Mesendoderm (in vitro differentiated cells): ENCODE measurements at regions not wholly inside any gene's neighbourhood (a gene's known extent, or its start where the extent isn't known, plus 50 kb on each side); places are given as distances from the start of the nearest gene placed in this dataset.

Experiments
- DNase-seq: peaks from one replicate; pipeline ENCODE4 v3.0.0; 2013
- H2AK5ac ChIP-seq: 2 replicates; pipeline ENCODE4 v1.6.1; 2013; ENCODE audit warnings: low read length, inconsistent platforms
- H2BK120ac ChIP-seq: 2 replicates; pipeline ENCODE4 v1.6.1; 2013; ENCODE audit warnings: low read depth, mild to moderate bottlenecking, low read length, moderate library complexity, mixed read lengths
- H2BK15ac ChIP-seq: replicated peaks from 2 replicates; pipeline ENCODE4 v1.6.1; 2013; ENCODE audit warnings: low read depth, mild to moderate bottlenecking, moderate library complexity
- H2BK5ac ChIP-seq: 2 replicates; pipeline ENCODE4 v1.6.1; 2013; ENCODE audit warnings: low read length, inconsistent platforms
- H3K18ac ChIP-seq: 2 replicates; pipeline ENCODE4 v1.6.1; 2013; ENCODE audit warnings: mild to moderate bottlenecking, low read length, mixed read lengths
- H3K23ac ChIP-seq: one replicate; pipeline ENCODE4 v1.6.1; 2013; ENCODE audit warnings: low read length
- H3K27ac ChIP-seq: 2 replicates; pipeline ENCODE4 v1.5.1; 2013; ENCODE audit warnings: low read depth, mild to moderate bottlenecking, inconsistent platforms, low read length, moderate library complexity
- H3K27me3 ChIP-seq: 2 replicates; pipeline ENCODE4 v1.6.1; 2013; ENCODE audit warnings: low read length, control low read depth, mild to moderate bottlenecking, inconsistent platforms; ENCODE audit not compliant: insufficient read depth, poor library complexity
- H3K36me3 ChIP-seq: 2 replicates; pipeline ENCODE4 v1.6.1; 2013; ENCODE audit warnings: low read length, inconsistent platforms; ENCODE audit not compliant: control insufficient read depth, insufficient read depth
- H3K4ac ChIP-seq: one replicate; pipeline ENCODE4 v1.6.1; 2013; ENCODE audit warnings: low read depth, mild to moderate bottlenecking, low read length, moderate library complexity
- H3K4me1 ChIP-seq: 2 replicates; pipeline ENCODE4 v1.6.1; 2013; ENCODE audit warnings: low read depth, low read length, inconsistent platforms; ENCODE audit not compliant: control insufficient read depth
- H3K4me2 ChIP-seq: 2 replicates; pipeline ENCODE4 v1.6.1; 2013; ENCODE audit warnings: low read length
- H3K4me3 ChIP-seq: 2 replicates; pipeline ENCODE4 v1.5.1; 2013; ENCODE audit warnings: mild to moderate bottlenecking, low read length
- H3K56ac ChIP-seq: one replicate; pipeline ENCODE4 v1.6.1; 2013; ENCODE audit warnings: low read length
- H3K79me1 ChIP-seq: 2 replicates; pipeline ENCODE4 v1.6.1; 2013; ENCODE audit warnings: low read length, inconsistent platforms
- H3K79me2 ChIP-seq: 2 replicates; pipeline ENCODE4 v1.6.1; 2013; ENCODE audit warnings: mild to moderate bottlenecking, low read length; ENCODE audit not compliant: control insufficient read depth, insufficient read depth
- H3K9ac ChIP-seq: 2 replicates; pipeline ENCODE4 v1.6.1; 2013; ENCODE audit warnings: low read length, inconsistent platforms
- H4K5ac ChIP-seq: one replicate; pipeline ENCODE4 v1.6.1; 2013; ENCODE audit warnings: low read length
- H4K8ac ChIP-seq: one replicate; pipeline ENCODE4 v1.6.1; 2013; ENCODE audit warnings: low read depth, mild to moderate bottlenecking, control low read depth, low read length, moderate library complexity
- WGBS: extraction: QIAGEN DNeasy Blood & Tissue Kit; methylation state at CpG from one replicate; pipeline ENCODE4 v1.1.7; 2013; ENCODE audit warnings: low lambda C conversion rate, missing lambda C conversion rate; ENCODE audit not compliant: insufficient coverage; ENCODE audit errors: extremely low coverage; 5-methylcytosine and 5-hydroxymethylcytosine counted together

DNA sequence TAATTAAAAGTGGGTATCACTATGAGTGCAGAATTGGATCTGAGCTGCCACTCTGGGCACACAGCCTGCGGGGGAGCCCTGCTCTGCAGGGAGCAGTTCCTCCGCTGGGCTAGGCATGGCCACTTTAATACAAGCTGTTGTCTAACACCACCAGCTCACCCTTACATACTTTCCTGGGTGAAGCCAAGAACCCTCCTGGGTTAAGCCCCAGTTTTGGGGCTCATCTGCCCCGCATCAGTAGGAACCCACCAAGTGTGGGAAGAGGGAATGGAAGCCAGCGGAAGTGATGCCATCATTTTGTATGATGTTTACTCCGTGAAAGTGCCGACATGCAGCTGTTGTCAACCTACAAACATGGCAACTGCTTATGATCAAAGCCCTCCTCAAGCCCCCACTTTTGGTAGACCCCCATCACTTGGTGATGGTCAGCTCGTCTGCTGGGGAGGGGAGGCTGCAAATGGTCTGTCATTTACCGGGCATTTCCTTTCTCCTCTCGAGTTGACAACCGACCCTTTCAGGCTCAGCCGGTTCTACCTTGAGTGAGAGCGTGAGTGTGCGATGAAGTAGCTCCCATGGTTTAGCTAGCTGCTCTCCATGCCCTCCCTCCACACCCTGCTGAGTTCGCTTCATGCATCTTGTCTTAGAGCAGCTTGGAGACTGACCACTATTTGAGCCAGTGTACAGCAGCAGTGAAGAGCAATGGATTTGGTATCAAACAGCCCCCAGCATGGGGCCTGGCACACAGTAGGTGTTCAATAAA is 95.3 kb upstream of the IER5L start:
- Histone ChIP-seq H3K79me1 (no peaks in the 10 kb centered on the region), H3K4ac (no peak overlapping the region), H3K9ac (no peak overlapping the region), H3K79me2 (no peaks in the 10 kb centered on the region), H3K23ac (no peak overlapping the region), H2BK5ac (no peak overlapping the region), H3K18ac (no peak overlapping the region), H3K4me1 (peaks cover 3% of the 10 kb centered on the region), H3K4me2 (no peak overlapping the region), H3K56ac (no peak overlapping the region), H2BK15ac (no peak overlapping the region), H3K4me3 (no peak overlapping the region), H3K36me3 (no peaks in the 10 kb centered on the region), H2BK120ac (no peak overlapping the region), H2AK5ac (no peak overlapping the region), H4K8ac (no peak overlapping the region), H3K27ac (no peak overlapping the region), H4K5ac (no peak overlapping the region), H3K27me3 (no peaks in the 10 kb centered on the region)
- no CpG with 5 or more reads among the region's 14 CpGs for WGBS
- no peak for DNase-seq

DNA sequence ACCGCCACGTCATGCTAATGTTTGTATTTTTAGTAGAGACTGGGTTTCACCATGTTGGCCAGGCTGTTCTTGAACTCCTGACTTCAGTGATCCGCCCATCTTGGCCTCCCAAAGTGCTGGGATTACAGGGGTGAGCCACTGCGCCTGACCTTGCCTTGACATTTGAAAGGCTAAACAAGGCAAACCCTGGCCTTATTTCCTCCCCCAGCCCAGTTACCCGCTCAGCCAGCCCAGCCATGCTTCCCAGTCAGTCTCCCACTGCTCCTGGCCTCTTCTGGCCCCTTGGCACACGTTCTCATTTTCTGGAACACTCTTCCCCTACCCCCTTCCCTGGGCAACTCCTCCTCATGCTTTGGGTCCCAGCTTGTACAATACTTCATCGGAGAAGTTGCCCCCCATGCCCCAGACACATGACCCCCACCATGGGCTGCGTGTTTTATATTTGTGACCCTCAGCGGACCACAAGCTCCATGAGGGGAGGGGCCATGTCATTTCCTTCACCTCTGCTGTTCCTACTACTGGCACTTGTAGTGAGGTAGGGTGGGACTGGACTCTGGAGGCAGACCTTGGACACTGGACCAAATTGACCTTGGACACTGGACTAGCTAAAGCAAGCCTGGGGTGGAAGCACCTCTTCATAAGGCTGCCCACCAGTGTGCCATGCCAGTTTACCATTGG is 94.4 kb upstream of the IER5L start:
- no peak overlapping the region for H3K9ac ChIP-seq

DNA sequence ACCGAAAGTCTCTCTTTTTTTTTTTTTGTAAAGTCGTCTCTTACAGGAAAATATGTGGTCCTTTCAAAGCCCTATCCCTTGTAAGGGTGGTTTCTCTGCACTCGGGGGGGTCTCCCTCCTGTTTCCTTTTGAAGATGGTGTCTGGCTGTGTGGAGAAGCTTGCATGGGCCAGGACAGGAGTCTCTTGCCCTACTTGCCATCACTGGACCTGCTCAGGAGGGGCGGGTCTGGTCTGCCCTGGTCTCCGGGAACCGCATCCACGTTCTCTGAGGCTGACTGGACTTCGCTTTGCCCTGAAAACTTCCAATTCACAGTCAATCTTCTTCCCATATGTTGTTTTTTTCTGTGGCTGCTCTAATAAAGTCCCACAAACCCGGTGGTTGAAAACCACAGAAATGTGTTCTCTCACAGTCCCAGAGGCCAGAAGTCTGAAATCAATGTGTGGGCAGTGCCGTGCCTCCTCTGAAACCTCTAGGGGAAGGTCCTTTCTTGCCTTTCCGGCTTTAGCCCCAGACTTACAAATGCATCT is 92.9 kb upstream of the IER5L start:
- H3K23ac ChIP-seq, result no peak overlapping the region
- no peaks in the 10 kb centered on the region for H3K79me1 ChIP-seq
- no peak overlapping the region for H2BK15ac ChIP-seq
- H3K4me1 ChIP-seq, result peaks cover 3% of the 10 kb centered on the region
- no peak overlapping the region for H3K4ac ChIP-seq
- no peaks in the 10 kb centered on the region for H3K79me2 ChIP-seq
- no CpG with 5 or more reads among the region's 11 CpGs for WGBS
- H3K27me3 ChIP-seq, result no peaks in the 10 kb centered on the region
- no peak overlapping the region for H2BK5ac ChIP-seq
- no peak overlapping the region for H2AK5ac ChIP-seq
- H3K36me3 ChIP-seq, result no peaks in the 10 kb centered on the region
- DNase-seq, result no peak
- no peak overlapping the region for H3K9ac ChIP-seq
- H3K18ac ChIP-seq, result no peak overlapping the region
- H4K5ac ChIP-seq, result no peak overlapping the region
- no peak overlapping the region for H2BK120ac ChIP-seq
- no peak overlapping the region for H3K4me2 ChIP-seq
- H3K27ac ChIP-seq, result no peak overlapping the region
- no peak overlapping the region for H4K8ac ChIP-seq
- H3K4me3 ChIP-seq, result no peak overlapping the region
- no peak overlapping the region for H3K56ac ChIP-seq

More for the DNA sequence above, 94.4 kb upstream of the IER5L start:
- Histone ChIP-seq H3K4ac (no peak overlapping the region), H3K4me2 (no peak overlapping the region), H2BK15ac (no peak overlapping the region), H3K79me1 (no peaks in the 10 kb centered on the region), H2AK5ac (no peak overlapping the region), H2BK5ac (no peak overlapping the region), H3K4me1 (peaks cover 3% of the 10 kb centered on the region), H4K5ac (no peak overlapping the region), H3K79me2 (no peaks in the 10 kb centered on the region), H2BK120ac (no peak overlapping the region), H3K18ac (no peak overlapping the region), H3K36me3 (no peaks in the 10 kb centered on the region), H3K4me3 (no peak overlapping the region), H4K8ac (no peak overlapping the region), H3K27ac (no peak overlapping the region), H3K27me3 (no peaks in the 10 kb centered on the region), H3K23ac (no peak overlapping the region), H3K56ac (no peak overlapping the region)
- WGBS, result no CpG with 5 or more reads among the region's 9 CpGs
- no peak for DNase-seq

DNA sequence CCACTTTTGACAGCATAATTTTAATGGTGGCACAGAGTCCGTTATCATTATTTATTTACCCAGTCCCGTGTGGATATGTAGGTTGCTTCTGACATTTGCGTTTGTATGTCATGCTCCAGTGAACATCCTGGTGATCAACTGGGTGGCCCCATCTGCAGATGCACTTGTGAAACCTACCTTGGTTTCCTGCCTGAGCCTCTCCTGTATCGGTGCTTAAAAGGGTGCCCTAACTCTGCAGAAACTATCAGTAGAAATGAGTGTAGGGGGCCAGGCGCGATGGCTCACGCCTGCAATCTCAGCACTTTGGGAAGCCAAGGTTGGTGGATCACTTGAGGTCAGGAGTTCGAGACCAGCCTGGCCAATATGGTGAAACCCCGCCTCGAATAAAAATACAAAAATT is 92.1 kb upstream of the IER5L start:
- no peaks in the 10 kb centered on the region for H3K79me2 ChIP-seq
- no peak overlapping the region for H3K4ac ChIP-seq
- no peaks in the 10 kb centered on the region for H3K79me1 ChIP-seq
- no peaks in the 10 kb centered on the region for H3K36me3 ChIP-seq
- H2AK5ac ChIP-seq, result no peak overlapping the region
- H4K5ac ChIP-seq, result no peak overlapping the region
- no peak overlapping the region for H3K4me3 ChIP-seq
- no peak overlapping the region for H3K23ac ChIP-seq
- H3K27ac ChIP-seq, result no peak overlapping the region
- no peak overlapping the region for H3K9ac ChIP-seq
- no peak overlapping the region for H2BK15ac ChIP-seq
- no peak overlapping the region for H2BK120ac ChIP-seq
- H3K4me1 ChIP-seq, result no peaks in the 10 kb centered on the region
- H2BK5ac ChIP-seq, result no peak overlapping the region
- H3K4me2 ChIP-seq, result no peak overlapping the region
- no peak overlapping the region for H3K18ac ChIP-seq
- H3K56ac ChIP-seq, result no peak overlapping the region
- no peak for DNase-seq
- no peak overlapping the region for H4K8ac ChIP-seq
- no peaks in the 10 kb centered on the region for H3K27me3 ChIP-seq
- WGBS, result no CpG with 5 or more reads among the region's 10 CpGs

DNA sequence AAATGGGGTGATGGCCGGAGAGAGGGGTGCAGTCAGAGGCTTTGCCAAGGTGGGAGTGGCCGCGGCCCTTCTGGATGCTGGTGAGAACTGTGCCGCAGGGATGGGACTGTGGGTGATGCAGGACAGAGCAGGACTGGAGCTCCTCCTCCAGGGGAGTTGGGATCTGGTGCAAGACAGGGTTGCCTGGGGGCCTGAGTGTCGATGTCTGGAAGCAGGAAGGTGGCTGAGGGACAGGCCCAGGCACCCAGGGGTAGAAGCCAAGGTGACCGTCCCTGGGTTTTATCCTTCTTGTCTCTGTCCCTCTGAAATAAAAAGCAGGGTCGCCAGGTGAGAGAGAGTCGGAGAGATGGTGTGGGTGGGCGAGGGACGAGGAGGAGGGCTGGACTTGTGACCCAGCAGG is 89.1 kb upstream of the IER5L start:
- Histone ChIP-seq H3K4me1 (no peaks in the 10 kb centered on the region), H3K18ac (no peak overlapping the region), H3K79me1 (no peaks in the 10 kb centered on the region), H3K27me3 (no peaks in the 10 kb centered on the region), H4K5ac (no peak overlapping the region), H3K36me3 (no peaks in the 10 kb centered on the region), H2BK120ac (no peak overlapping the region), H2BK15ac (no peak overlapping the region), H2BK5ac (no peak overlapping the region), H4K8ac (no peak overlapping the region), H3K9ac (no peak overlapping the region), H3K79me2 (no peaks in the 10 kb centered on the region), H3K23ac (no peak overlapping the region), H3K56ac (no peak overlapping the region), H3K4me2 (no peak overlapping the region), H3K4ac (no peak overlapping the region), H2AK5ac (no peak overlapping the region), H3K27ac (no peak overlapping the region), H3K4me3 (no peak overlapping the region)
- no peak for DNase-seq
- no CpG with 5 or more reads among the region's 10 CpGs for WGBS
